GM18909 (cell line): ENCODE measurements at regions not wholly inside any gene's neighbourhood (a gene's known extent, or its start where the extent isn't known, plus 50 kb on each side); places are given as distances from the start of the nearest gene placed in this dataset.
"Not testable (repeated sequence)": the region's sequence is repeated elsewhere in the genome, so short reads cannot be mapped to it uniquely, and the experiment has no call there.

ENCODE experiments used
- ATAC-seq: cut with Tn5 transposase; IDR thresholded peaks from one replicate; pipeline ENCODE4 v1.9.1; 2021; ENCODE audit warnings: mild to moderate bottlenecking; ENCODE audit not compliant: unreplicated experiment, poor library complexity

DNA sequence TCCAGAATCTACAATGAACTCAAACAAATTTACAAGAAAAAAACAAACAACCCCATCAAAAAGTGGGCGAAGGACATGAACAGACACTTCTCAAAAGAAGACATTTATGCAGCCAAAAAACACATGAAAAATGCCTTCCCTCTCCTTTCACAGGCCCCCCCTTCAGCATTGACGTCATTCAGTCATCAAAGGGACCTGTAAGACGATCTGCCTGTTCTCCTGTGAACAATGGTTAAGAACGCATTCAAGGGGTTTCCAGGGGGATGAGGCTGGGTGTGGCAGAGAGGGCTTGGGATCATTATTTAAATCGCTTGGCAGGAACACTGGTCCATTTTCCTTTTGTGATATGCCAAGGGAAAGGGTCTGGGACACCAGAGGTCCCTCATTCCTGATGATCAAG lies 110.7 kb upstream of the PELI2 start:
- not testable (repeated sequence) for ATAC-seq

DNA sequence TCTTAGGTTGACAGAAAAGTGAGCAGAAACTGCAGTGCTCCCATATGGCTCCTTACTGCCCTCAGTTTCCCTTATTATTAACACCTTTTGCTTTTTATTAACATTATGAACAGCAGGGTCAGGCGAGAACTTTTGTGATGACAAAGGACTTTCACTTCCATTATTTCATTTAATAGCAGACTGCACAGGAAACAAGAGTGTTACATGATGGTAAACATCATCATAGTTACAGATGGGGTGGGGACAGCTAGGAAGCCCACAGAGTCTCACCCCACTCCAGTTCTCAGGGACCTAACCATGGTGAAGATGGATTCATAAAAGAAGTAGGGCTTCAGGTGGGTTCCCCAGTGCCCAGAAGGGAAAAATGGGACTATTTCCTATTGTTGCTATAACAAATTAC lies 110.1 kb upstream of the PELI2 start:
- ATAC-seq: no peak

DNA sequence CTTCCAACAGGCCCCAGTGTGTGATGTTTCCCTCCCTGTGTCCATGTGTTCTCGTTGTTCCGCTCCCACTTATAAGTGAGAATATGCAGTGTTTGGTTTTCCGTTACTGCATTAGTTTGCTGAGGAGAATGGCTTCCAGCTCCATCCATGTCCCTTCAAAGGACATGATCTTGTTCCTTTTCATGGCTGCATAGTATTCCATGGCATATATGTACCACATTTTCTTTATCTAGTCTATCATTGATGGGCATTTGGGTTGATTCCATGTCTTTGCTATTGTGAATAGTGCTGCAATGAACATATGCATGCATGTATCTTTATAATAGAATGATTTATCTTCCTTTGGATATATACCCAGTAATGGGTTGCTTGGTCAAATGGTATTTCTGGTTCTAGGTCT lies 109.5 kb upstream of the PELI2 start:
- not testable (repeated sequence) for ATAC-seq

DNA sequence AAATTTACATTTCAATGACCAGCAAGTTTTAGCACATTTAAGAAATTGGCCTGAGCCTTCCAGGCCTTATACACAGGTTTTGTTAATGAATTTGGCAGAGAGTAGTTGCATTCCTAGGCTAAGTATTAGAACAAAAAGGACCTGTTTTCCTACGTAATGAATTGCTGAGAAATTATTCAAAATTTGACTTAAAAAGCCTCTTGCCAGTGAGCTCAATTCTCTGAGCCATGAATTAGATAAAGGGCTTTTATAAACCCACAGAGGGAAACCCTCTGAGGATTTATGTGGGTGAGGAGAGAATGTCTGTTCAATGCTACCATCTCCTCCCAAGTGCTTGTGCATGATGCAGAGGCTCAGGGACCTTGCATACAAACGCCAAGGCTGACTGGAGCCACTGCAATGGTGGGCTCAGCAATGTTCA lies 94.5 kb upstream of the PELI2 start:
- ATAC-seq: no peak

DNA sequence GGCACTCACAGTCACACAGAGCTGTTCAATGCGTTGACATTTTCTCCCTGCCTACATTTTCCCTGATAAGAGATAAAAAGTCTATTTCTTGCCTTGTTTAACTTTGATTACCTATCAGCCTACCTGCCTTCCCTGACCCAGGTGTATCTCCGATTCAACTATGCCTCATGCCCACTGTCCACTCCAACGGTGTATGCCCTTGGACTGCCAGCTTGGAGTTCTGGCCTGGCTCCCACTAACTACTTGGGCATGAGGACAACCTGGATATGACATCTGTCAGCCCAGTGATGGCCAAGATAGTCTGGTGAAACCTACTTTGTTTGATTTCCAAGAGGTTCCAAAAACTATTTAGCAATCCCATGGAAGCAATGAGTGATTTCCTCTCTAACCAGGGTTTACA lies 93.0 kb upstream of the PELI2 start:
- no peak for ATAC-seq

DNA sequence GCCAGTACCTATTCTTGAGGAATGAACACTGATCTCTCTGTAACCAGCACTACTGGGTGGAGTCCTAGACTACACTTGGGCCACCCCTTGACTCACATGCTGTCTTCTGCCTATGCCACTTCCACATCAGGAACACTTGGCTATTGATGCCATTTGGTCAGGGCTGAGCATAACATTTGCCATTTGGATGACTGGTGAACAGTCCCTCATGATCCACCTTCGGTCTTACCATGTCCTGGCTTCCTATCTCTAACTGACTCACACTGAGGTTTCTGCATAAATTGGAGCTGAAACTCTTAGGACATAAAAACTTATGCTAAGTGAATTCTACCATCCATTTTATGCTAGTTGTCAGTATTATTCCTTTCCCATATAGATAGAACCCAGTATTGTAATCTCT lies 91.7 kb upstream of the PELI2 start:
- ATAC-seq: no peak

DNA sequence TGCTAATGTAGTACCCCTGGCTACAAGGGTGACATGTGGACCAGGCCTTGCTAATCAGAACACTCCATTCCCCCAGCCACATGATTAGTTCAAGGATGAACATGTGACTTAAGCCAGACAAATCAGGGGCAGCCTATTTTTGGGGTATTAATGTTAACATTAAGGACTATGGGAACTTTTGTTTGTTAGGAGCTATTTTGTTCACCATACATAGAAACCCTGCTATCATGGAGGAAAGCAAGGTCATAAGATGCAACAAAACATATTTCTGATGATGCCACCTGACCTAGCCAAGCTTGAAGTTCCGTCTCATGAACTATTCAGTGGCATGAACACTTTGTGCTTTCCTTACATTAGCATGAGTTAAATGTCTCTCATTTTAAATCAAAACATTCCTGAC lies 90.8 kb upstream of the PELI2 start:
- no peak for ATAC-seq

DNA sequence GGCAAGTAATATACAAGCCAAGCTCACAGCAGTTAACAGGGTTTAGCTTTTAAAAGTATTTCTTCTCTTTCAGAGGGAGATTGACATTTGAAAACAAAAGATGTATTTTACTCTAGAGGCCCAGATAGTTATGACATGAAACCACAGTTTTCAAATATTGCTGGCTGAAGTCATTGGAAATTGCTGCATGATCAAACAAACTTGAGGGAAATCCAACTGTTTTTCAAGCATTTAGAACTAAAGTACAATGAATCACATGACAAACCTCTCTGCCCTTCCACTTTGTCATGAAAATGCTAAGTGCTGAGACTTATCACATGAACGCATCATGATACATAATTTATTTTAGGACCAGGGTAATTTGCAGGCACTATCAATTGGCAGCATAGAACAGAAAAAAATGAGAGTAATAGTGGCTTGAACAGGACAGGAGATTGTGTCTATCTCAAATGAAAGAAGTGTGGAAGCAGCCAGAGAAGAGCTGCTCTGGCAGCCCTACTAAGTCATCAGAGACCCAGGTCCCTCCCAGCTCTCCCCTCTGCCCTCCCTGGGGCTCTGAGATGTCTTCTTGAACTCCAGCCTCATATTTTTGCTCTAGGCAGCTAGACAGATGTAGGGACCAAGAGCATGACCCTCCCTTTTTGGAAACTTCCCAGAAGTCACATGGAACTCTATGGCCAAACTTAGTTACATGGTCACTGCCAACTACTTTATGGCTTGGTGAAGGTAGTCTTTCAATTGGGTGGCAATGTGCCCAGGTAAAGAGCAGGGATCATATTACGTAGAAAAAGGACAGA lies 90.1 kb upstream of the PELI2 start:
- no peak for ATAC-seq

DNA sequence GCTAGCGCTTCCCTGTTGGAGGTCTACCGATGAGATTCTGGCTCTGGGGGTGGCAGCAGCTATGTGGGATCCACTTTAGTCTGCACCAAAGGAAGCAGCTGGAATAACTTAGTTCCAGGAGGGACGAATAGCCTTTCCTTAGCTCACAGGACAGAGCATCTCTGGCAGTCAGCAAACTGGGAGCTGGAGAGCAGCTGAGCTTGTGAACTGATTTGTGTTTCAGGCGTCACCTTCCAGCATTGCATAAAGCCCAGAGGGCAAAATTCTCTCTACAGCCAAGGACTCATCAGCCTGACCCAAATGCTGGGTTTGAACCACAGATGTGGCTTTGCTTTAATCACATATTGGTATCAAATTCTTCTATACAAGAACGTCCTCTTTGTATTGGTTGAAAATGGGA lies 81.9 kb upstream of the PELI2 start:
- no peak for ATAC-seq

DNA sequence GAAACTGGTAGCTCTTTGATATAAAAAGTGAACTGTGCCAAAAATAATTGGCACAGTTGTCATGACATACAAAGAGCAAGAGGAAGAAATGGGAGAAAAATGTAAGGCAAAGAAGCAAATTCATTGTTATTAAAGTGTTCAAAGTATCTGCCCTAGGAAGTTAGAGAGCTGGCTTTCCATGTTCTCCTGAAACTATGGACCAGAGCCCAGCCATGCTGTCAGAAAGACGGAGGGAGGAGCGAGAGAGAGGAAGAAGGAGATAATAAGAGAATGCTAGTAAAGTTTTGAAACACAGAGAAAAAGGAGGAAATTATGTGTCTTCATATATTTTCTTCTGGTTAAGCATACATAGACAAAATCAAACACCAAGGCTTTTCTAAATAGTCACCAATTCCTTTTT lies 78.1 kb upstream of the PELI2 start:
- ATAC-seq: no peak

DNA sequence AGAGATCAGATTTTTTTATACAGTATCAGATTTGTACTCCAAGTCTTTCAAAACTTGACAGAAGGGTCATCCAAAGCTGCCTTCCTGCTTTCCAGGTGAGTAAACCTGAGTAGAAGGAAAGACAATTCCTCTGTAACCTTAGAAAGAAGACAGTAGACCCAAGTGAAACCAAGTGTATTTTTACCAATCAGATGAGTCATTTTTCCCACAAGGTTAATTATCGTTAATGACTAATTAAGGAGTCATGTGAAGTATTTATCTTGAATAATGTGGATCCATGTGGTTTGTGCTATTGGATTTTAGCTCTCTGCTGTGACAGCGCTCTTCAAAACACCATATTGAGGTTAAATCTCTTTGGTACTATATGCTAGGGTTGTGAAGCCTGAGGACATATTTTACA lies 74.0 kb upstream of the PELI2 start:
- ATAC-seq: no peak

DNA sequence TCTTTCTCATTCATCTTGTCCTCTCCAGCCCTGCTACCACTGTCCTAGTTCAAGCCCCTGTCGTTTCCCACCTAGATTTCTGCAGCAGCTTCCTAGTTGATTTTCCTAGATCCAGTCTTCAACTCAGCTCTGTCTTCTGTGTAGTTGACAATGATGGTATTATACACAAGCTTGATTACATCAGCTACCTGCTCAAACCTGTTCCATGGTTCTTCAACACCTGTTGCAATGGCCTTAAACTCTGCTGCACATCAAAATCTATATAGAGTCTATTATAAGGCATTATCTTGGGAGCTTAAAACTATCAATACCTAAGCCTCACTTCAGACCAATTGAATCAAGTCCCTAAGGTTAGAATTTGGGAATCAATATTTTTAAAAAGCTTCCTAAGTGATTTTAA lies 71.7 kb upstream of the PELI2 start:
- no peak for ATAC-seq

DNA sequence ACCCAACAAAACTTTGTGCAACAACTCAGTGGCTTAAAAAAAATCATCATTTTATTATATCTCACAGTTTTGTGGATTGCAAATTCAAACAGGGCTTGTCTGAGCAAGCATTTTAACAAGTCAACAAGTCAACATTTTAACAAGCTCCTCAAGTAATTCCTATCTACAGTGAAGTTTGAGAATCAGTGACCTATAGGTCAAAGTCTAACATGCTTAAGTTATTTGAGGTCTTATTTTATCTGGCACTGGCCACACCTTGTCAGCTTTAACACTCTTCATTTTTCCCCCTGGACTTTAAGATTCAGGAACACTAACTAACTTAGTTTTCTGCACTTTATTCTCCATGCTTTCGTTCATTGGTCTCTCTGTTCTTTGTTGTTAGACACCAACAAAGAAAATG lies 71.2 kb upstream of the PELI2 start:
- no peak for ATAC-seq

DNA sequence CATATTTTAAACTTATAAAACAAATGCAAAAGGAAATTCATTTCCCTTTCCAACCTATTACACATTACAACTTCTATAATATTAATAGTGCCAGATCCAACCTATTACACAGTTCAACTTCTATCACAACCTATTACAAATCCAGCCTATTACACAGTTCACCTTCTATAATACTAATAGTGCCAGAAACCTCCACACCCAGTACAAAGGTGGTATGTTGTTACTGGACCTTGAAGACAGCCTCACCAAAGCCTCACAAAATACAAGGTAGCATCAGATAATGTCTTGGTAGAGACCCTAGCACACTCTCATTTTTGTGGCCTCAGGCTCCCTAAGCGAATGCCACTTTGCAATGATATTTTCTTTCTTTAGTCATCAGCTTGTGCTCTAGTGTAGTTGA lies 68.7 kb upstream of the PELI2 start:
- ATAC-seq: no peak

DNA sequence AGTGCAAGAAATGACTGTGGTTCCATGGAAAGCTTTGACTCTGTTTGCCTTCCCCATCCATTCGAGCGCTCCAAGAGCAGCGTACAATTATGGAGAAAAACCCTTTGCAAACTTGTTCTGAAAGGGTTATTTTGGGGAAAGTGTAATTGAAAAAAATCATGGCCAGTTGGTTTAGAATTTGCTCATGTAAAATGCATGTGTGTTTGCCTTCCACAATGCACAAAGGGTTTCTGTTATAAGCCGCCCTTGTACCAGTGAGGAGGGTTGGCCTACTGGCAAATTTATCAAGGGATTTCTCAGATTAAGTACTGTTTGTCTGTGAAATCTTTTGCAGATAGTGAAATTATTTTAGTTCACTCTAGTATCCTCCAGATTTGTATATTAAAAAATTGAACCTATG lies 62.7 kb upstream of the PELI2 start:
- no peak for ATAC-seq

DNA sequence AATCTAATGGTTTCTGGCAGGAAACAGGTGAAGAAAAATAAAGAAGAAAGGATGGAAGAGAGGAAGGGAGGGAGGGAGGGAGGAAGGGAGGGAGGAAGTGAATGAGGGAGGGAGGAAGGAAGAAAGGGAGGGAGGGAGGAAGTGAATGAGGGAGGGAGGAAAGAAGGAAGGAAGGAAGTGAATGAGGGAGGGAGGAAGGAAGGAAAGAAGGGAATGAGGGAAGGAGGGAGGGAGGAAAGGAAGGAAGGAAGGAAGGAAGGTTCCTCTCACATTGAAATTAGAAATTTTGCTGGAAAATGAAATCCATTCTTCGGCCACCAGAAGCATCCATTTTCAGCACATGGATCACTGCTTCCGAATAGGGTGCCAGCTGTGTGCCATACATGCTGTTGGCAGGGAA lies 62.2 kb upstream of the PELI2 start:
- ATAC-seq: no peak

DNA sequence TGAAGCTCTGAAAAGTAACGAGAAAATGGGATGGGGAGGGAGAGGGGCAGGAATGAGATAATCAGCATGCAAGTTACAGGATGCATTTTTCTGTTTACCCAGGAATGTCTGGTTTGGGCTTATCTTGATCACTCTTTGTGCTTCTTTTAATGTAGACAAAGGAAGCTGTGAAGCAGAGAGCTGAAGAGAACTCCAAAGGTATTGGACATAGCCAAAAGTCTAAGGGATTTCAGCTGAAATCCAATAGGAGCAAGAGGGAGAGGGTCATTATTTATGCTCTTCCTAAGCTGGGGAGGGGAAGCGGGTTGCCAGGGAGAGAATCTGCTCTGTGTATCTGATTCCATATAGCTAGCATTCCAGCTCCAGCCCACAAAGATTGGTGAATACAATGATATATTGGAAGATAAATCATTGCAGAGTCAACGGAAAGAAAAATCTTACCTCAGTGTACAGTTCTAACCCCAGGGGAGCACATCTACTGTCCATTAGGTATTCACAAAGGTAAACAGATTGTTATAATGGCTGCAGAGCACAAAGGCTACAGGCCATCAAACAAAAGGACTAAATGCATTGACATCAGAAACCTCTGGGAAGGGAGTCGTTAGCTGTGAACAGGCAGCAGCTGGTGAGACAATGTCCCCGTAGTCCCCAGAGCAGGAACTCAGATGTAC lies 61.0 kb upstream of the PELI2 start:
- no peak for ATAC-seq

DNA sequence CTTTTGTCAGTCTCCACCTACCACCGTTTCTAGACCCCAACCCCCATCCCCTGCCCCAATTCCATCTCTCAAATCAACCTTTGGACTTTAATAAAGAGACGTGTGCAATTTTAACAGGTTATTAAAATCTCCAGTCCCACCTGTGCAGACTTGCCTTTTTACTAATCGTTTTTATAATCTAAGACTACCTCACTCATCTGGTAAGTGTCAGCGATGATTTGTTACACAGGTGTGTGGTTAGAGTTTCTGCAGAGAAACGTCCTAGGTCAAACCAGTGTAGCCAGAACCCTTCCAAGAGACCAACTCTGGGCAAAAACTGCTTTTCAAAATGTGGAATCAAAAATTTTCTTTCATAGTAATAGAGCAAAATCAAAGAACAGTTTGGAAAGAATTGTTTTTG lies 60.4 kb upstream of the PELI2 start:
- ATAC-seq: no peak

DNA sequence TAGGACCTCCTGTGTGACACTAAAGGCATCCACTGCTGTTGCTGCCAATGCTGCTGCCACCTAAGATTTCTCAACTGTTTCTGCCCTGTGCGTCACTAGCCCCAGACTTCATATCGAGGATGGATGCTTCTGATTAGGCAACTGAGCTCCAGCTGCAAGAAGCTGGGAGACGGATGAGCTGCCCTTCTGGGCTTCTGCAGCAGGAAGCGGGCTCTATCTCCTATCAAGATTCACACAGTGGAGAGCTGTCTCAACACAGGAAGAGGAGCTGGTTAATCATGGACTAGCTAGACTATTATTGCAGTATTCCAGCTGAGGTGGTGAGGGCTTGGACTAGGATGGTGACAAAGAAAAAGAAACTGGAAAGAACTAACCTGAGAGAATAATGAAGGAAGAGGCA lies 59.2 kb upstream of the PELI2 start:
- ATAC-seq: no peak

DNA sequence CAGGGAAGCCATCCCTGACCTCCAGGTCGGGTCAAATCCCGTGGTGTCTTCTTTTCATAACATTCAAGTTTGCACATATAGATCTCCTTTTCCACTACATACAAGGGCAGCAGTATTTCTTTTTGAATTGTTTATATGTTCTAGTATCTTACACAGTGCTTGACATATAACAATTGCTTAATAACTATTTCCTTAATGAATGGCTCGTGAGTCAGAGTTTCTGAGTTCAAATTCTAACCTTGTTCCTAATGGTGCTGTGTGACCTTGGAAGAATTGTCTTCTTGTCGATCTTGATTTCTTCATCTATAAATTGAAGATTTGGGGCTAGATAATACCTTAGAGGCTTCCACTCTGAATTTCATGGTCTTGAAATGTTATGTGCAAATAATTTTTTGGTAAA lies 57.2 kb upstream of the PELI2 start:
- no peak for ATAC-seq

DNA sequence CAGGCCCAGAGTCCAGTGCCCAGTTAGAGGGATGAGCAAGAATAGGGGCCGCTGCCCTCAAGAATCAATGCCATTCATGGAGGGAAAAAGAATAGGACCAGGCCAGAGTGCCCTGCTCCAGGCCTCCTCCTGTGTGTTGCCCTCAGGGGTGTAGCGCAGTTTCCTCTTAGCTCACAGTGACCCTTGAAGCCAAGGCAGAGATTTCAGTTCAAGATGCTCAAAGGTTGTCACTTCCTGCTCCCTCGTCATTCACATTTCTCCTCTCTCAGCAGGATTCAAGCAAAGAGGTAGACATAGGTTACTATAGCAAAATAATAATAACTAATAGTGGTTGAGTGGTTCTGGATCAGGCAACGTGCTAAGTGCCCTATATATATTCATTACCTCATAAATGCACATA lies 55.1 kb upstream of the PELI2 start:
- ATAC-seq: no peak

DNA sequence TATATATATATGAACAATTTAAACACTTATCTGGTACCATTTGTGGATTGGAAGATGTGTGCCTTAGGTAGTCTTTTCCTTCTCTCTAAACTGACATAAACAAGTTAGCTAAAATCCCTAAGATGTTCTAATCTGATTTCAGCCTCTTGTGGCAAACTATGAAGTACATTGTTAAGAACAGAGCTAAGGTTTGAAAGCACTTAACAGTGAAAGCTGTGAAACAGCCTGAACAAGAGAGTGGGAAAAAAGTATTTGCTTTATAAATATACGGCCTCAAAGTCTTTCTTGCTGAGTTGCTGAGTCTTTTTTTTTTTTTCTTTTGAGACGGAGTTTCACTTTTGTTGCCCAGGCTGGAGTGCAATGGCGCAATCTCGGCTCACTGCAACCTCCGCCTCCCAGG lies 53.7 kb upstream of the PELI2 start:
- ATAC-seq: no peak
